ENCODE measurements at regions not wholly inside any gene's neighbourhood (a gene's known extent, or its start where the extent isn't known, plus 50 kb on each side); places are given as distances from the start of the nearest gene placed in this dataset.

DNA sequence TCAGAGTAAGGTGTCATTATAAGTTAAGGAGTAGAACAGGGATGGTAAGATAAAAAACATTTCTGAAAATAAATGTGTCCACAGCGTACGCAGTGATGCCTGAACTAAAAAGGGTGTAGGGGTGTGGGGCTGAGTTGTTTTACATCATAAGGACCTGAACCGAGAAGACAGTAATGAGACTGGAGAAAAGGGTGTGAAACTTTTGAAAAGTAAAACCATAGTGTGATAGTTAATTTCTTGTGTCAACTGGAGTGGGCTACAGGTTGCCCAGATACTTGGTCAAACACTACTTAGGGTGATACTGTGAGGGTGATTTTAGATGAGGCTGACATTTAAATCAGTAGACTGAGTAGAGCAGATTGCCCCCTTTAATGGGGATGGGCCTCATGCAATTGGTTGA lies 169.0 kb upstream of the PRPS1L1 start:
- Histone ChIP-seq H3K36me3 (no peaks in the 10 kb centered on the region), H3K27me3 (no peaks in the 10 kb centered on the region), H3K9me3 (no peaks in the 10 kb centered on the region), H3K4me3 (ENCODE audit: low read depth, low read length) (no peak overlapping the region), H3K4me1 (no peaks in the 10 kb centered on the region)
- TF ChIP-seq, protein P1, sequence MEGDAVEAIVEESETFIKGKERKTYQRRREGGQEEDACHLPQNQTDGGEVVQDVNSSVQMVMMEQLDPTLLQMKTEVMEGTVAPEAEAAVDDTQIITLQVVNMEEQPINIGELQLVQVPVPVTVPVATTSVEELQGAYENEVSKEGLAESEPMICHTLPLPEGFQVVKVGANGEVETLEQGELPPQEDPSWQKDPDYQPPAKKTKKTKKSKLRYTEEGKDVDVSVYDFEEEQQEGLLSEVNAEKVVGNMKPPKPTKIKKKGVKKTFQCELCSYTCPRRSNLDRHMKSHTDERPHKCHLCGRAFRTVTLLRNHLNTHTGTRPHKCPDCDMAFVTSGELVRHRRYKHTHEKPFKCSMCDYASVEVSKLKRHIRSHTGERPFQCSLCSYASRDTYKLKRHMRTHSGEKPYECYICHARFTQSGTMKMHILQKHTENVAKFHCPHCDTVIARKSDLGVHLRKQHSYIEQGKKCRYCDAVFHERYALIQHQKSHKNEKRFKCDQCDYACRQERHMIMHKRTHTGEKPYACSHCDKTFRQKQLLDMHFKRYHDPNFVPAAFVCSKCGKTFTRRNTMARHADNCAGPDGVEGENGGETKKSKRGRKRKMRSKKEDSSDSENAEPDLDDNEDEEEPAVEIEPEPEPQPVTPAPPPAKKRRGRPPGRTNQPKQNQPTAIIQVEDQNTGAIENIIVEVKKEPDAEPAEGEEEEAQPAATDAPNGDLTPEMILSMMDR (IDR thresholded peaks at IDR 0.05; ENCODE audit: low read depth, low read length), result no peak
- no peak for DNase-seq

DNA sequence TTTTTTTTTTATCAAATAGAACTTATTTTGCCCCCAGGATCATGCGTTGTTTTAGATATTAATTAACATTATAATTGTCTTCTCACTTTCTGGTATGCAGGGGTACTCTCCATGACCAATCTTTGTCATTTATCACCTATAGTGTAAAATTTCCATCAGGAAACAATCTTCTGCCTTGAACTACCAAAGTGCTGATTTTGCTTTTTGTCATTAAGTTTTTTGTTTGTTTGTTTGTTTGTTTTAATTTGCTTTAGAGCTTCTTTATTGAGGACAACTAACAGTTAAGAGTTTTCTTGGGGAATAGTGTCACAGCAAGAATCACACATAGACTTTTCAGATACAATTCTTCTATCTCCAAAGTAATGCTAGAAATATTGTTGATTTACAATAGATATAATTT lies 171.2 kb upstream of the PRPS1L1 start:
- no peaks in the 10 kb centered on the region for H3K9me3 ChIP-seq
- H3K27me3 ChIP-seq, result no peaks in the 10 kb centered on the region
- DNase-seq, result no peak
- no peaks in the 10 kb centered on the region for H3K4me1 ChIP-seq
- TF ChIP-seq, protein P1 (IDR thresholded peaks at IDR 0.05; ENCODE audit: low read depth, low read length), result no peak
- no peak overlapping the region for H3K4me3 ChIP-seq (ENCODE audit: low read depth, low read length)
- H3K36me3 ChIP-seq, result no peaks in the 10 kb centered on the region

DNA sequence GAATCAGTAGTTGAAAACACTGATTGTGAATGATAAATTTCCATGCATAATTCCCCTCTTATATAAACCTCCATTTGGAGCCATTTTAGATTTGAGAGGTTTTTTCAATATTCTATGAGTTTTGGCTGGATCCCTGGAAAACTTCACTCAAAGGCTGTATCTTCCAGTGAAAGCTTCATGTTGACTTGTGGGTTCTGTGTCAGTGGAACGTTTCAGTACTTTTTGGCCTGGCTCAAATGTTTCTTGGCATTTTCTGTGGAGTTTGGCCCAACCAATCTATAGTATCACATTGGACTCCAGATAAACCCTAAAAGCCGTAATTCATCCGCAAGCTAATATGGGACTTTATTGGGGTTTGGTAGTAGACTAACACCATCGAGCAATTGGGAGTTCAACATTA lies 172.6 kb upstream of the PRPS1L1 start:
- Histone ChIP-seq H3K36me3 (no peaks in the 10 kb centered on the region), H3K4me3 (ENCODE audit: low read depth, low read length) (no peak overlapping the region), H3K9me3 (no peaks in the 10 kb centered on the region), H3K27me3 (no peaks in the 10 kb centered on the region), H3K4me1 (no peaks in the 10 kb centered on the region)
- no peak for DNase-seq
- TF ChIP-seq, protein P1 (IDR thresholded peaks at IDR 0.05; ENCODE audit: low read depth, low read length), result no peak

DNA sequence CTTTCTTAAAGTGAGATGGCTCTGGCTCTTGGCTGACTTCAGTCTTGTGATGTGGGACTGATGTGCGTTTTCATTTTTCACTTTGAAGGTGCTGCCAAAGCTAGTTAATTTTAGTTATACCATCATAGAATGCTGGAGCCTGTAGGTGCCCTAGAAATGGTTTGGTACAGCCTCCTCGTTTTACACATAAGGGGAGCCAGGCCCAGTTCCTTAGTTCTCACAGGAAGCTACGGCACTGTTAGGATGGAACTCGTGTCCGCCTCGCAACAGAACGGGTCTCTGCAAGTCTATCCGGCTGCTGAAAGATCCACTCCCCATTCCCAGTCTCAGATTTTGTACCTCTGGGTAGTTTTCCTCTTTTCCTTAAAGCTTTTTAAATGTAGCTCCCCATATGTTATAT lies 173.2 kb upstream of the PRPS1L1 start:
- Histone ChIP-seq H3K9me3 (no peaks in the 10 kb centered on the region), H3K4me1 (no peaks in the 10 kb centered on the region), H3K36me3 (no peaks in the 10 kb centered on the region), H3K4me3 (ENCODE audit: low read depth, low read length) (no peak overlapping the region), H3K27me3 (no peaks in the 10 kb centered on the region)
- TF ChIP-seq, protein P1 (IDR thresholded peaks at IDR 0.05; ENCODE audit: low read depth, low read length), result no peak
- DNase-seq, result no peak

DNA sequence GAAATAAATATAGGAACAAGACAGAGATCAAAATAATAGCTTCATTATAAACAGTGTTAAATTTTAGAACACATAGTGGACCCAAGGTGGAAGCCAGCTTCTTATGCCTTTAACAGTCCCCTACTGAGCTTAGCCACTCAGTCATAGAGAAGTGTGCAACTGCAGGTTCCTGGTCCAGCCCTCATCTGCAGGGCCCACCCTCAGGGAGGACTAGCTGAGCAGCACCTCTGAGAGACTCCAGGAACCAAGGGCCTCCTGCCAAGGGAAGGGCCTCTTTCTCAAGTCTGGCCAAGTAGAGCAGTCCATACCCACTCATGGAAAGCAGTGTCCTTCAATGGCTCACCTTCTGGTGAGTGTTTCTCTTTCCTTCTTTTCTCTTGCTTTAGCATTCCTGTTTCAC lies 173.7 kb upstream of the PRPS1L1 start:
- H3K27me3 ChIP-seq, result no peaks in the 10 kb centered on the region
- DNase-seq, result no peak
- H3K9me3 ChIP-seq, result no peaks in the 10 kb centered on the region
- H3K4me3 ChIP-seq (ENCODE audit: low read depth, low read length), result no peak overlapping the region
- H3K36me3 ChIP-seq, result no peaks in the 10 kb centered on the region
- TF ChIP-seq, protein P1 (IDR thresholded peaks at IDR 0.05; ENCODE audit: low read depth, low read length), result no peak
- no peaks in the 10 kb centered on the region for H3K4me1 ChIP-seq

DNA sequence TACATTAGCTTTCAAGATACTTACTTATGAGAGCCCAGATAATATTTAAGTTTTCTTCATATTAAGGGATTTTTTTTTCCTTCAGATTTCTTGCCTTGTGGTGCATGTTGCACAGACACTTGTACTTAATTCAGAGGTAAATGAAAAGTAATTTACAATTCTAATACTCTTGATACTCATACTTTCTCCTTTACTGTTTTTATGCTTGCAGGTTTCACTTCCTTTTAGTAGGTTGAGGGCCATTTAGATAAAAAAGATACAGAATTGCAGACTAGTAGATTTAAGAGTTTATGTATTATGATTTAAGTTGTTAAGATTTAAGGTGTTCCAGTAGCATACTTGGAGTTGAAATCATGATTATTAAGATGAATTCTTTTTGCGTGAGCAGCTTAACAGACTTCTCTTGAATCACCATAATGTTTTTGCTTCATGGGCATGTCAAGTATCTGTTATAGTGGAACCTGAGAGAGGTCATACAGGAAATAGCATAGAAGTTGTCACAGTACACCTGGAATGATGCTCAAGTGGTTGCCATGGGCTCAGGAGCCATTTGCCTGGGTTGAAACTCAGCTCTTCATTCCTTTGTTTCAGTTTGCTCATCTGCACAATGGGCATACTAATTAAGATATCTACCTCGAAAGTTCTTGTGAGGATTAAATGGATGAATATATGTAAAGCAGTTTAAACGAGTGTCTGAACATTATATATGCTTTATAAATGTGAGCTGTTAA lies 174.8 kb upstream of the PRPS1L1 start:
- DNase-seq, result no peak
- H3K4me1 ChIP-seq, result no peaks in the 10 kb centered on the region
- H3K27me3 ChIP-seq, result no peaks in the 10 kb centered on the region
- TF ChIP-seq, protein P1 (IDR thresholded peaks at IDR 0.05; ENCODE audit: low read depth, low read length), result no peak
- no peaks in the 10 kb centered on the region for H3K9me3 ChIP-seq
- no peak overlapping the region for H3K4me3 ChIP-seq (ENCODE audit: low read depth, low read length)
- no peaks in the 10 kb centered on the region for H3K36me3 ChIP-seq

Measured in BE2C (cell line).